Activated naive CD4-positive, alpha-beta T cell treated with Interleukin-2 at 50 U/mL for 16 hours (primary cell): ENCODE measurements at regions not wholly inside any gene's neighbourhood (a gene's known extent, or its start where the extent isn't known, plus 50 kb on each side); places are given as distances from the start of the nearest gene placed in this dataset.
"Not testable (repeated sequence)": the region's sequence is repeated elsewhere in the genome, so short reads cannot be mapped to it uniquely, and the experiment has no call there.

Source experiments
- DNase-seq: peaks from one replicate; pipeline ENCODE4 v3.0.0-alpha.2; 2020

DNA sequence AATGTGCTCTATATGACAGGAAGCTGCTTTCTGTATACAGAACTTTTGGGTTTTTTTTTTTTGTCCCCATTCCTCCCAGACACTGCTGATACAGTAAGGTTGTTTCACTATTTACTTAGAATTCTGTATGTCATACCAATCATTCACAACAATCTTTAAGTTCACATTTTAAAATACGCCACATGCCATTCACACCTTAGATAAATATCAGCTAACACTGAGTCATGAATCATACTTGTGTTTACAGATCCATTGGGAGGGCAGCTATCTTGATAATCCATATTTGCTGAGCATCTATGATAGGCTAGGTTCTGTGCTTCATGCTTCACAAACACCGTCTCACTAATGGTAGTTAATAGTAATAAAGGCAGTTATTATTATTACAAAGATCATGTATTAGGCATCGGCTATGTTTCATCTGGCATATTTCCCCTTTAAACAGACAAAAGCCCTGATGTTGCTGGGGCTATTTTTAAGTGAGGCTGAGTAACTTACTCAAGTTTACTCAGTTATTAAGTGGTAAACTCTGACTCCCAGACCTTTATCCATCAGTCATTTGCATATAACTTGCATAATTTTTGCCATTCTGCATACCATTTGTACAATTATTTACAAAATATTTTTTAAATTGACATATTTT is 152.2 kb upstream of the HMHB1 start:
- no peak for DNase-seq

- DNase-seq, result no peak
These were observed 153.0 kb upstream of the HMHB1 start for GRCh38 chr5:143658956-143659355.

DNA sequence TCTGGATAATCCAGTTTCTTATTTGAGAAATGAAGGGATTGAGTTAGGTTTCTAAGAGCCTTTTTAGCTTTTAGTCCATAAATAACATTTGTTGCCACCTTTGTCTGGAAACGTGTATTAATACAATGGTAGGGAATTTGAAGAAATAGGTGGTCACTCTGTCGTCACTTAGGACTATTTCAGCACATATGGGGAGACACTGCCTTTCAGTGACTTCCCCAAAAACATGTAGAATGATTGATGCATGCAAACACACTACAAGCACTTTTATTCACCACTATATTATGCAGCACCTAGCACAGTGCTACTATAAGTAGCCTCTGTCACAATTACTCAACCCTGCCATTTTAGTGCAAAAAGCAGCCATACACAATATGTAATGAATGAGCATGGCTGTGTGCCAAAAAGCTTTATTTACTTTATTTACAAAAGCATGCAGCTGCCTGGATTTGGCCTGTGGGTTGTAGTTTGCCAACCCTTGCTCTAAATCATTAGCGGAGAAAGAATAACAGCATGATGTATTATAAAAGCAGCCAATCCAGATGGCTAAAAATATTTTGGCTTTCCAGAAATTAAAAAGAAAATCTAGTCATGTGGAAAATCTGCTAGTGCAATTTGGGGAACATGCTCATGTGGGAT is 154.2 kb upstream of the HMHB1 start:
- no peak for DNase-seq

GRCh38 chr5:143653766-143654282 is 158.1 kb upstream of the HMHB1 start:
- no peak for DNase-seq

- DNase-seq, result no peak
These were observed 158.7 kb upstream of the HMHB1 start for GRCh38 chr5:143653256-143653655.

GRCh38 chr5:143652108-143652700 is 159.8 kb upstream of the HMHB1 start:
- peak; percentile 27 for DNase-seq

DNA sequence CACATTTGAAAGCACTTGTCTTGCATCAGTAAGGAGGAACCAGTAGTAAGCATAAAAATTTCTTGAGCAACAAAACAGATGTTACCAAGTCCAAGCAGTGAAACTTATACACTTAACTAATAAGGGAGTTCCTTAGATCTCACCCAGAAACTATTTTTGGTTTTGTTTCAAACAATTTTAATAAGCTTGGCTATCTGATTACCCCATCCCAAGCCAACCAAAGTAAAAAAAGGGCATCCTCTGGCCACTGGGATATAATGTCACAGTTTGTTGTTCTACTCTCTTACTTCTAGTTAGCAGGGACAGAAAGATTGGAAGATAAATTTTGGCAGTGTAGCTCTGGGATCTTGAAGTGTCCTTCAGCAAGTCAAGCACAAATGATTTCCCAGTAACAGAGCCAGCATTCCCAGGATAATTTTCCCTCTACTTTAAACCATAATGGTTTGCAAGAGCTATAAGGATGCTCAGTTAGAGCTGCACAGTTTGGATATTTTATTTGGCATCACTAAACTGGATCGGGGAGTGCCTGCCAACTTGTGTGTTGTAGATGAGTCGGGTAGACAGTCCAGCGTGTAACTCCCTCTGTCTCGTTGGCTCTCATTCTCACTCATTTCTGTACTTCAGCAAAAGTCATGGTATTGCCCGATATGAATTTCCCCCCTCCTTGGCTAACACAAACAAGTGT is 161.9 kb upstream of the HMHB1 start:
- DNase-seq, result no peak

GRCh38 chr5:143648696-143649095 is 163.3 kb upstream of the HMHB1 start:
- no peak for DNase-seq

DNA sequence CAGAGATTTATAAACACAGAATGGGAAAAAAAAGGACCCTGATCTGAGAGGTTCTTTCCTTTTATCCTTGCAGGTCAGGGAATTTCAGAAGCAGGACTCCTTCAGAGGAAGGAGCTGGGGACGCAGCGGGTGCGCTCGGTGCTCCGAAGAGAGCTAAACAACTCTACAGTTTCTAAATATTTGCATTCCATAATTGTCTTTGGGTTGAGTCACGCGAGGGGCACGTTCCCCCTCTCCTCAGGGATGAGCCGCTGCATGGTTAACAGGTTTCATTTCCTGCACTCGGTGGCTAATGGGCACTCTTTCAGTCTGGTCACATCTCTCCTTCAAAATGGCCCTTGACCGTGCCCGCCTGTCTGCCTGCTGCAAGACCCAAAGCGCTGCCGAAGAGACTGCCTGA is 165.0 kb upstream of the HMHB1 start:
- DNase-seq, result no peak

GRCh38 chr5:143645356-143645755 is 166.6 kb upstream of the HMHB1 start:
- DNase-seq, result no peak

GRCh38 chr5:143644727-143645126 is 167.2 kb upstream of the HMHB1 start:
- DNase-seq, result no peak

DNA sequence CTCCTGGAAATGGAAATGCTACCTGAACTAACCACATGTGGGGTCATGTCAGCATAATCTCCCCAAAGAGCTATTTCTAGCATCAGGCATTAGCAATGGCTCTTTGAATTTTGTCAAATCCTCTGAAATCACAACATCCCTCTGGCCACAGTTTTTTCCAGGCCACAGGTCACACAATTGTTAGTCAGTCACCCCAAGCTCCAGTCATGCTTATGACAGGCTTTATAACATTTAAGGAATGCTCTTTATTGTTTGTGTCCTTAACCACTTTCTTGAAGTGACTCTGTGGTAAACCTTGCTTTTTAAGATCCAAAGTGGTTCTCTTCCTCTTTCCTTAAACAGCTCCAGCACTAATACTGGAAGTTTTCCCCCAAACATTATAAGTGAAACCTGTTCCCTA is 169.2 kb upstream of the HMHB1 start:
- no peak for DNase-seq

DNA sequence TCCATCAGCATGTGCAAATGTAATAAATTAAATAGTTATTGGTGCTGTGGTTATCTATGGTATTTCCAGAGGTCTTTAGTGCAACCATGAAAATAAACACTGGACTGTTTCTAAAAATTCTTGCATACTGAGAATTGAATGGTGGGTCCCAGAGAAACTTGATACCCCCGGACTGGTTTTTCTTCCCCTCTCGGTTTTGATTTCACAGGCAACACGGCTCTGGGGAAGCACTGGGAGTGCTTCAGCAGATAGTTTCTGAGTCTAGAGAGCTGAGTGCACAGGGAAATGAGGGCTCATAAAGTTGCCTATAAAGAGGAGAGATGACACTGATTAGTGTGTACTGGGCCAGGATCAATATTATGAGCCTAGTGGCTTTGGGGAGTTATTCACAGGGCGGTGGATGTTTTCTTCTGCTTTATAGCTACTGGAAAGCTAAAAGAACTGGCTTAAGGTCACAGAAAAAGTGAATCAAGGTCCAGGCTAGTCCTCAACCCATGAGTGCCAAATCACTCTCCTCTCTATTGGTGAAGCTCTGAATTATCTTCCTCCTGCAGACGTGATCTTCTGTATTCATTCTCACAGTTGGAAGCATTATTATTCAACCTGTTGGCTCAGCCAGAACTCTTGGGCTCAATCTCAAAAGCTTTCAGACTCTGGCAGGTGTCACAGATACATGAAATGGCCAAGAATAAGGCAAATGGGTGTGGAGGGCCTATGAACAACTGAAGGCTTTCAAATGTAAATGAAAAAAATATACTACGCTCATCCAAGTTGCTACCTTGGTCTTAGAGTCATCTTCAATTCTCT is 170.2 kb upstream of the HMHB1 start:
- no peak for DNase-seq

DNA sequence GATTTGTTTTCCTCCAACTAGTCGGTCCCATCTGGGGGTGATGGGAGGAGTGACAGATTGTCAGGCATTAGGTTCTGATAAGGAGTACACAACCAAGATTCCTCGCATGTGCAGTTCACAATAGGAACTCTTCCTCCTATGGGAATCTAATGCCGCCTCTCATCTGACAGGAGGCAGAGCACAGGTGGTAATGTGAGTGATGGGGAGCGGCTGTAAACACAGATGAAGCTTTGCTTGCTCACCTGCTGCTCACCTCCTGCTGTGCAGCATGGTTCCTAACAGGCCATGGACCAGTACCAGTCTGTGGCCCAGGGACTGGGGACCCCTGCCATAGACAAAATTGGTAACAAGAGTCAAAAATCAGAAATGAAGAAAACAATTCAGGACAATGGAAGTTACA is 173.3 kb upstream of the HMHB1 start:
- DNase-seq, result no peak

GRCh38 chr5:143636931-143637528 is 174.9 kb upstream of the HMHB1 start:
- no peak for DNase-seq

DNA sequence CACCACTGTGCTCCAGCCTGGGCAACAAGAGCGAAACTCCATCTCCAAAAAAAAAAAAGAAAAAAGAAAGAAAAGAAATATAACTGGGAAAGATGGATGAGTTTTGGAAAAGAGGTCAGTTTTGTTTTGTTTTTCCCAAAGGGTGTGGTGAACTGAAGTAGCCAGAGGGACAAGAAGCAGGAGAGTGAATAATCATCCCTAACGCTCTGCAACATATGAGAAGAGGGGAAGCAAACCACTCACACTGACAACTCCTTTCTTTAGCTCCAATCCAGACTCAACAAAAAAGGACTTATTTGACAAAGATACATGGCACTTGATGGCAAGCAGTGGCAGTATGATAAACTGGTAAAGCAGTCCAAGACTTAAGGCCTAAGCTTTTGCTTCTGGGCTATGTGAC is 176.1 kb upstream of the HMHB1 start:
- DNase-seq, result no peak

- DNase-seq, result no peak
These were observed 176.7 kb upstream of the HMHB1 start for GRCh38 chr5:143635146-143635752.

- no peak for DNase-seq
These were observed 177.3 kb upstream of the HMHB1 start for GRCh38 chr5:143634689-143635088.

- no peak for DNase-seq
These were observed 181.9 kb upstream of the HMHB1 start for GRCh38 chr5:143629871-143630659.

DNA sequence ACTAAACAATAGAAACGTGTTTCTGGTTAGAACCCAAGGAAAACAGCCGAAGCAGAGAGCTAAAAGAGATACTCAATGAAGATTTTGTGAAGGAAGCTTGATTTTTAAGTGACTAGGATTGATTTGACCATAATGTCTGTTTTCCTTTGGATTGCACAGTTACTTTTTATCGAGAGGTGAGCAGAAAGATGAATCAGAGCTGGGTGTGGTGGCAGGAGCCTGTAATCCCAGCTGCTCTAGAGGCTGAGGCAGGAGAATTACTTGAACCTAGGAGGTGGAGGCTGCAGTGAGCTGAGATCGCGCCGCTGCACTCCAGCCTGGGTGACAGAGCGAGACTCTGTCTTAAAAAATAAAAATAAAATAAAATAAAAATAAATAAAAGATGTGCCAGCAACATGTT is 186.9 kb upstream of the HMHB1 start:
- not testable (repeated sequence) for DNase-seq

- no peak for DNase-seq
These were observed 187.5 kb upstream of the HMHB1 start for GRCh38 chr5:143624465-143624864.
